ENCODE measurements at regions not wholly inside any gene's neighbourhood (a gene's known extent, or its start where the extent isn't known, plus 50 kb on each side); places are given as distances from the start of the nearest gene placed in this dataset.

GRCh38 chr4:13705521-13706041 is 78.1 kb upstream of the BOD1L1 start:
- TF ChIP-seq ZNF692 (tag by site-specific recombination; IDR thresholded peaks at IDR 0.05) (no peak), ZXDB (tag by site-specific recombination; IDR thresholded peaks at IDR 0.05) (no peak), ZIC2 (tag by site-specific recombination; IDR thresholded peaks at IDR 0.05) (no peak), GLIS1 (tag by site-specific recombination; IDR thresholded peaks at IDR 0.05) (no peak), SALL2 (tag by site-specific recombination; IDR thresholded peaks at IDR 0.05; ENCODE audit: borderline replicate concordance) (no peak), GFI1B (tag by site-specific recombination; IDR thresholded peaks at IDR 0.05) (no peak), ZBTB1 (tag by site-specific recombination; IDR thresholded peaks at IDR 0.05) (no peak), PRDM10 (tag by site-specific recombination; IDR thresholded peaks at IDR 0.05) (no peak), ZNF501 (tag by site-specific recombination; IDR thresholded peaks at IDR 0.05) (no peak)
- TF ChIP-seq, protein P1, sequence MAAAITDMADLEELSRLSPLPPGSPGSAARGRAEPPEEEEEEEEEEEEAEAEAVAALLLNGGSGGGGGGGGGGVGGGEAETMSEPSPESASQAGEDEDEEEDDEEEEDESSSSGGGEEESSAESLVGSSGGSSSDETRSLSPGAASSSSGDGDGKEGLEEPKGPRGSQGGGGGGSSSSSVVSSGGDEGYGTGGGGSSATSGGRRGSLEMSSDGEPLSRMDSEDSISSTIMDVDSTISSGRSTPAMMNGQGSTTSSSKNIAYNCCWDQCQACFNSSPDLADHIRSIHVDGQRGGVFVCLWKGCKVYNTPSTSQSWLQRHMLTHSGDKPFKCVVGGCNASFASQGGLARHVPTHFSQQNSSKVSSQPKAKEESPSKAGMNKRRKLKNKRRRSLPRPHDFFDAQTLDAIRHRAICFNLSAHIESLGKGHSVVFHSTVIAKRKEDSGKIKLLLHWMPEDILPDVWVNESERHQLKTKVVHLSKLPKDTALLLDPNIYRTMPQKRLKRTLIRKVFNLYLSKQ (tag by site-specific recombination; IDR thresholded peaks at IDR 0.05; ENCODE audit: borderline replicate concordance), result no peak
- TF ChIP-seq, protein P2, sequence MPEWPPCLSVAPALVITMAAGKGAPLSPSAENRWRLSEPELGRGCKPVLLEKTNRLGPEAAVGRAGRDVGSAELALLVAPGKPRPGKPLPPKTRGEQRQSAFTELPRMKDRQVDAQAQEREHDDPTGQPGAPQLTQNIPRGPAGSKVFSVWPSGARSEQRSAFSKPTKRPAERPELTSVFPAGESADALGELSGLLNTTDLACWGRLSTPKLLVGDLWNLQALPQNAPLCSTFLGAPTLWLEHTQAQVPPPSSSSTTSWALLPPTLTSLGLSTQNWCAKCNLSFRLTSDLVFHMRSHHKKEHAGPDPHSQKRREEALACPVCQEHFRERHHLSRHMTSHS (tag by site-specific recombination; IDR thresholded peaks at IDR 0.05), result no peak
- H3K9me3 ChIP-seq (ENCODE audit: control insufficient read depth, insufficient read depth, low read depth, low read length), result no peaks in the 10 kb centered on the region
- H3K36me3 ChIP-seq (ENCODE audit: control insufficient read depth in 2 of 2, insufficient read depth in 1 of 2, low read length in 2 of 2), result no peaks in the 10 kb centered on the region
- H3K4me1 ChIP-seq (ENCODE audit: control insufficient read depth, insufficient read depth, low read length), result no peaks in the 10 kb centered on the region
- no peak overlapping the region for H3K27ac ChIP-seq (ENCODE audit: extremely low read depth, low read depth, low read length)
- CTCF ChIA-PET, result interaction anchor here (0.8 kb wide), 1 partner anchor 107 kb away, joined by 3 read pairs; no protein-coding TSS in a partner anchor
- H3K4me3 ChIP-seq (ENCODE audit: low read depth, low read length), result no peak overlapping the region
- POLR2A ChIA-PET, result no interaction called here

- Histone ChIP-seq H3K27ac (ENCODE audit: extremely low read depth, low read depth, low read length) (no peak overlapping the region), H3K4me3 (ENCODE audit: low read depth, low read length) (no peak overlapping the region), H3K36me3 (ENCODE audit: control insufficient read depth in 2 of 2, insufficient read depth in 1 of 2, low read length in 2 of 2) (no peaks in the 10 kb centered on the region), H3K4me1 (ENCODE audit: control insufficient read depth, insufficient read depth, low read length) (no peaks in the 10 kb centered on the region), H3K9me3 (ENCODE audit: control insufficient read depth, insufficient read depth, low read depth, low read length) (no peaks in the 10 kb centered on the region)
- ChIA-PET CTCF (interaction anchor here (0.8 kb wide), 1 partner anchor 107 kb away, joined by 3 read pairs; no protein-coding TSS in a partner anchor), POLR2A (no interaction called here)
- TF ChIP-seq ZNF560 (tag by site-specific recombination; IDR thresholded peaks at IDR 0.05; ENCODE audit: borderline replicate concordance) (no peak), ZNF221 (tag by site-specific recombination; IDR thresholded peaks at IDR 0.05; ENCODE audit: borderline replicate concordance) (no peak), ZNF521 (tag by site-specific recombination; IDR thresholded peaks at IDR 0.05) (no peak), ZNF660 (tag by site-specific recombination; IDR thresholded peaks at IDR 0.05) (no peak), ZNF449 (tag by site-specific recombination; IDR thresholded peaks at IDR 0.05) (no peak), ELK4 (IDR thresholded peaks at IDR 0.05; ENCODE audit: borderline replicate concordance, low read depth, low read length) (no peak)
- TF ChIP-seq, protein P3, sequence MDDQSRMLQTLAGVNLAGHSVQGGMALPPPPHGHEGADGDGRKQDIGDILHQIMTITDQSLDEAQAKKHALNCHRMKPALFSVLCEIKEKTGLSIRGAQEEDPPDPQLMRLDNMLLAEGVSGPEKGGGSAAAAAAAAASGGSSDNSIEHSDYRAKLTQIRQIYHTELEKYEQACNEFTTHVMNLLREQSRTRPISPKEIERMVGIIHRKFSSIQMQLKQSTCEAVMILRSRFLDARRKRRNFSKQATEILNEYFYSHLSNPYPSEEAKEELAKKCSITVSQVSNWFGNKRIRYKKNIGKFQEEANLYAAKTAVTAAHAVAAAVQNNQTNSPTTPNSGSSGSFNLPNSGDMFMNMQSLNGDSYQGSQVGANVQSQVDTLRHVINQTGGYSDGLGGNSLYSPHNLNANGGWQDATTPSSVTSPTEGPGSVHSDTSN (CRISPR knock-in tag; IDR thresholded peaks at IDR 0.05), result no peak
- TF ChIP-seq, protein P2 (tag by site-specific recombination; IDR thresholded peaks at IDR 0.05), result no peak
- TF ChIP-seq, protein P4, sequence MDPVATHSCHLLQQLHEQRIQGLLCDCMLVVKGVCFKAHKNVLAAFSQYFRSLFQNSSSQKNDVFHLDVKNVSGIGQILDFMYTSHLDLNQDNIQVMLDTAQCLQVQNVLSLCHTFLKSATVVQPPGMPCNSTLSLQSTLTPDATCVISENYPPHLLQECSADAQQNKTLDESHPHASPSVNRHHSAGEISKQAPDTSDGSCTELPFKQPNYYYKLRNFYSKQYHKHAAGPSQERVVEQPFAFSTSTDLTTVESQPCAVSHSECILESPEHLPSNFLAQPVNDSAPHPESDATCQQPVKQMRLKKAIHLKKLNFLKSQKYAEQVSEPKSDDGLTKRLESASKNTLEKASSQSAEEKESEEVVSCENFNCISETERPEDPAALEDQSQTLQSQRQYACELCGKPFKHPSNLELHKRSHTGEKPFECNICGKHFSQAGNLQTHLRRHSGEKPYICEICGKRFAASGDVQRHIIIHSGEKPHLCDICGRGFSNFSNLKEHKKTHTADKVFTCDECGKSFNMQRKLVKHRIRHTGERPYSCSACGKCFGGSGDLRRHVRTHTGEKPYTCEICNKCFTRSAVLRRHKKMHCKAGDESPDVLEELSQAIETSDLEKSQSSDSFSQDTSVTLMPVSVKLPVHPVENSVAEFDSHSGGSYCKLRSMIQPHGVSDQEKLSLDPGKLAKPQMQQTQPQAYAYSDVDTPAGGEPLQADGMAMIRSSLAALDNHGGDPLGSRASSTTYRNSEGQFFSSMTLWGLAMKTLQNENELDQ (tag by site-specific recombination; IDR thresholded peaks at IDR 0.05; ENCODE audit: low read depth), result no peak
These were observed 78.6 kb upstream of the BOD1L1 start for GRCh38 chr4:13706120-13706519.

Data from HEK293 (cell line).